ENCODE measurements at regions not wholly inside any gene's neighbourhood (a gene's known extent, or its start where the extent isn't known, plus 50 kb on each side); places are given as distances from the start of the nearest gene placed in this dataset.
"Not testable (repeated sequence)": the region's sequence is repeated elsewhere in the genome, so short reads cannot be mapped to it uniquely, and the experiment has no call there.

- not testable (repeated sequence) for DNase-seq (ENCODE audit: low read depth)
Observed at GRCh38 chr5:174471528-174471927, 252.9 kb upstream of the MSX2 start.

GRCh38 chr5:174472956-174473355, 251.4 kb upstream of the MSX2 start:
- no peak for DNase-seq (ENCODE audit: low read depth)

DNA sequence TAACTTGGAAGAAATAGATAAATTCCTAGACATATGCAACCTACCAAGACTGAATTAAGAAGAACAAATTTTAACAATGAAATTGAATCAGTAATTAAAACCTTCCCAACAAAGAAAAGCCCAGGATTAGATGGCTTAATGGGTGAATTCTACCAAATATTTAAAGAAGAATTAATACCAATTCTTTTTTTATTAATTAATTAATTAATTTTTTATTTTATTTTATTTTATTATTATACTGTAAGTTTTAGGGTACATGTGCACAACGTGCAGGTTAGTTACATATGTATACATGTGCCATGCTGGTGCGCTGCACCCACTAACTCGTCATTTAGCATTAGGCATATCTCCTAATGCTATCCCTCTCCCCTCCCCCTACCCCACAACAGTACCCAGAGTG, 248.4 kb upstream of the MSX2 start:
- not testable (repeated sequence) for DNase-seq (ENCODE audit: low read depth)

- no peak for DNase-seq (ENCODE audit: low read depth)
Observed at GRCh38 chr5:174479325-174479724, 245.1 kb upstream of the MSX2 start.

DNA sequence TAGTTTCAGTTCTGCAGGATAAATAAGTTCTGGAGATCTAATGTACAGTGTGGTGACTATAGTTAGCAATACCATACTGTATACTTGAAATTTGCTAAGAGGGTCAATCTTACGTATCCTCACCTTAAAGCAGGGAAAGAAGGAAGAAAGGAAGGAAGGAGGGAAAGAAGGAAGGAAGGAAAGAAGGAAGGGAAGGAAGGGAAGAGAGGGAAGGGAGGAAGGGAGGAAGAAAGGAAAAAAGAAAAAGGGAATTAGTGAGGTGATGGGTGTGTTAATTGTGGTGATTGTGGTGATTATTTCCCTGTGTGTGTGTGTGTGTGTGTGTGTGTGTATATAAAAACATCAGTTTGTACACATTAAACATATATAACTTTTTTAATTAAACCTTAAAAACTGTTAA, 242.6 kb upstream of the MSX2 start:
- DNase-seq (ENCODE audit: low read depth): no peak

DNA sequence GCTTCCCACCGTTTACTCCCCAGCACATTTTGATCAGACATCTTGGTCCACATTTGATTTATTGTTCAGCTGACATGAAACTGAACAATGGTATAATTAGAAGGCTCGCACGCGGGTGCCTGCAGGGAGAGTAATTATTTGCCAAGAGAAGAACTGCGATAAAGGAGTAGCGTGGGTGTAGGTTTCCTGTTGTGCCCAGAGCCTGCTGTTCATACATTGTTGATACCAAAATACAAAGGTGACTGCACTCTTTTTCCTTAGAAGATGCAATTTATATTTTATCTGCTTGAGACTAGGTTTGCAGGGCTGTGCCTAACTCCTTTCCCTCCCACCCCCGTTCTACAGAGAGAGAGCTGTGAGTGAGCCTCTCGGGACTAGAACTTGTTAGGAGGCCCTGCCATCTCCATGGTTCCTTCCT, 241.8 kb upstream of the MSX2 start:
- DNase-seq (ENCODE audit: low read depth): no peak

DNA sequence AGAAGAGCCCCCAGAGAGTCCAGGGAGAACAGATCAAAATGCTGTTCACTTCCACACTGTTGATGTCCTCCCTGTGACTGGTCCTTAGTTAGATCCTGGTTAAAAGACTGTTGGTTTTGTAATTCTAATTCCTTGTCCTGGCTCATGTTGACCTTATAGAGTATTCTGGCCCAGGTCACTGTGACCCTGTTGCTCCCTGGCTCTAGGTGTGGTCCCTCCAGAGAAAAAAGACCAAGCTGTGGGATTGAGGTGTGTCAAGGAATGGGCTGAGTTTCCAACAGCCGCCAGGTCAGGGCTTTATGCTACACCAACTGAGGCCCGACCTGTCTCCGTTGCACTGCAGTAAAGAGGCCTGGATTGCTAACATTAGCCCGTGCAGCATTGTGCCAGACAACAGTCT, 241.0 kb upstream of the MSX2 start:
- DNase-seq (ENCODE audit: low read depth): no peak

DNA sequence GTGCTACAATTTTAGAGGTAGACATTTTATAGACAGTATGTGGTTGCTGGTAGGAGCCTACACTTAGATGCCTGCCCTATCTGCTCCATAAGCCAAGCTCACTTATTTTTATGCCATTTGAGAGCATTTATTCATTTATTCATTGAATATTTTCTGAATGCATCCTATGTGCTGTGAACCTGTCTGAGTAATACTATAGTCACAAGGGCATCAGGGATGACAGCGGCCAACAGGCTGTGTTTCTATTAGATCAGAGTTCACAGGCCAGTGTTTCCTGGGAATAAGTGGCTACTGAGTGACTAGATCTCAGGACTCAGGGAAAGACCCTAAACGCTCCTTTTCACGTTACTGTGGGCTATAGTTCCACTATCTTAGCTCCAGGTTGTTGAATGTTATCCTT, 235.2 kb upstream of the MSX2 start:
- DNase-seq (ENCODE audit: low read depth): no peak

DNA sequence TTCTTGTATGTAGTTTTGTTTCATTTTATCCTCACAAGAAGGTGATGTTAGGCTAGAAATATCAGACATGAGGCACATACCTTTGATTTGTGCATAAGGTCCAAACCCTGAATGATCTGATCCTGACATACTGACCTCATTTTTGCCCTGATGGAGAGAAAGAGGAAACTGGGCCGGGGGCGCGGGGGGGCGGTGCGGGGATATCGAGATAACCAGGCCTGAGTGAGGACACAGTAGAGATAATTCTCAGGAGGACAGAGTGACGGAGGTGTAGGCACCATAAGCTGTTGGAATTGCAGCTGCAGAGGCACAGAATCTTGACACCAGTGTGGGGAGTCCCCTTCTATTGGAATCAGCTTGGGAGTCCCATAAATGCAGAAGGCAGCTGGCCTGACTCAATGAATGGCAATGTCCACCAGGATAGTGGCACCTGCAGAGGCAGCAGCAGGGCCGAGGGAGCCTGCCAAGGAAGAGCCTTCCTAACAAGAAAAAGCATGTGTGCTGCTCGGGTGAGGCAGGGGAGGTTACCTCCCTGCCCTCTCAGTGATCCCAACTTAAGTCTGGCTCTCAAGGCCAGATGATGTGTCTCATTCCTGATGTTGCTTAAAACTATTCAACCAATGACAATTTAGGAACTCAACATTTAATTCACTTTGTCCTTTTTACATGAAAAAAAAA, 234.3 kb upstream of the MSX2 start:
- no peak for DNase-seq (ENCODE audit: low read depth)

- DNase-seq (ENCODE audit: low read depth): no peak
Observed at GRCh38 chr5:174490728-174491127, 233.7 kb upstream of the MSX2 start.

DNA sequence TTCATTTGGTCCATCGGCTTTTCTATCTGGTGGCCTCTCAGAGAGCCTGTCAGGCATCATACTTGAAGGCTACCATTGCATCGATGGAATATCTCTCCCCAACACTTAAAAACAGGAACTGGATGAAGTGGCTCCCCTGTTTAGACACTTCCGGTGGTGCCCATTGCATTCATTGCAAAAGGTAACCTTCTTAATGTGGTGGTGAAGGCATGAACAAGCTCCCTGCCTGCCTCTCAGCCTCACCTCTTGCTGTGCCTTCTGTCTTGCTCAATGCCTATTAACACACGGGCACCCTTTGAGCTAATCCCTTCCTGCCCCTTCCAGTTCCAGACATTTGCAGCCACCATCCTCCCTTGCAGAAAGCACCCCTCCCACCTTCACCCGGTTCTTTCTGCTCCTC, 233.1 kb upstream of the MSX2 start:
- DNase-seq (ENCODE audit: low read depth): no peak

DNA sequence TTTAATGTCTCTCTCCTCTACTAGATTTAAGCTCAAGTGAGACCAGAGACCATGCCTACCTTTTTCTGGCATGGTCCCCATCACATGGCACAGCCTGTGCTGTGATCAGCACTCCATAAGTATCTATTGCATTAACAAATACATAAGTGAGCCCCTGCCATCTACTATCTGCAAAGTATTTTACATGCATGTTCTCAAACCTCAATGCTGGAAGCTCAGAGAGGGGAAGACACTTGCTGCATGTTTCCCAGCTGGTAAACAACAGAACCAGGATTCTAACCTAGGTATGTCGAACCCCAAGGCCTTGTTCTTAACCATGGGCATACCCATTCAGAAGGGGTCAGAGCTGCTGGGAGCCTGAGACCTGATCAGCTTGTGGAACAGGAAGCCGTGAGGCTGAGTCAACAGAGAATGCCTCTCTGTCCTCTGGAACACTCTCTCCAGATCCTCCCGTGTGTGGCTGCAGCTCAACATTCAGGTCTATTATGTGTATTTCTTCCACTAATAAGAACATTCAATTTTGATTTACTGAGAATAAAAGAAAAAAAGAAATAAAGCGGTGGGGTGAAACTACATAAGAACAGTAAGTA, 232.5 kb upstream of the MSX2 start:
- DNase-seq (ENCODE audit: low read depth): no peak

GRCh38 chr5:174493530-174493929, 230.9 kb upstream of the MSX2 start:
- no peak for DNase-seq (ENCODE audit: low read depth)

DNA sequence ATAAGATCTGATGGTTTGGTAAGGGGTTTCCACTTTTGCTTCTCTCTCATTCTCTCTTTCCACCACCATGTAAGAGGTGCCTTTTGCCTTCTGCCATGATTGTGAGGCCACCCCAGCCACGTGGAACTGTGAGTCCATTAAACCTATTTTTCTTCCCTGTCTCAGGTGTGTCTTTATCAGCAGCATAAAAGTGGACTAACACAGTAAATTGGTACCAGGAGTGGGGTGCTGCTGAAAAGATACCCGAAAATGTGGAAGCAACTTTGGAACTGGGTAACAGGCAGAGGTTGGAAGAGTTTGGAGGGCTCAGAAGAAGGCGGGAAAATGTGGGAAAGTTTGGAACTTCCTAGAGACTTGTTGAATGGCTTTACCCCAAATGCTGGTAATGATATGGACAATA, 226.4 kb upstream of the MSX2 start:
- not testable (repeated sequence) for DNase-seq (ENCODE audit: low read depth)

DNA sequence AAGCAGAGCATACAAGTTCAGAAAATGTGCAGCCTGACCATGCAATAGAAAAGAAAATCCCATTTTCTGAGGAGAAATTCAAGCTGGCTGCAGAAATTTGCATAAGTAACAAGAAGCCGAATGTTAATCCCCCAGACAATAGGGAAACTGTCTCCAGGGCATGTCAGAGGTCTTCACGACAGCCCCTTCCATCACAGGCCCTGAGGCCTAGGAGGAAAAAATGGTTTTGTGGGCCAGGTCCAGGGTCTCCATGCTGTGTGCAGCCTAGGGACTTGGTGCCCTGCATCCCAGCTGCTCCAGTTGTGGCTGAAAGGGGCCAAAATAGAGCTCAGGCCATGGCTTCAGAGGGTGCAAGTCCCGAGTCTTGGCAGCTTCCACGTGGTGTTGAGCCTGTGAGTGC, 225.8 kb upstream of the MSX2 start:
- not testable (repeated sequence) for DNase-seq (ENCODE audit: low read depth)

DNA sequence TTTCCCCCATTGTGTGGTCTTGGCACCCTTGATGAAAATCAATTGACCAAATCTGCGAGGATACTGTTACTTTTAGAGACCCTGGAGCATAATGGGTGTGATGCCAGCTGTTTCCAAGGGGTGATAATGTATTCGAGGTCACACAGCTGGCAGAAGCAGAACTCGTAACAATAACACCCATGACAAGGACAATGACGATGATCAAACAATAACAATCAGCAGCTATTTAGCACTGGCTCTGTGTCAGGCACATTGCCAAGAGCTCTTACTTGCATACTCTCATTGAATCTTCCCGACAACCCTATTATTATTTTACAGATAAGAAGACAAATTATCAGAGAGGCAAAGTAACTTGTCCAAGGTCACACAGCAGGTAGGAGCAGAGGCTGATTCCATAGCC, 223.7 kb upstream of the MSX2 start:
- no peak for DNase-seq (ENCODE audit: low read depth)

DNA sequence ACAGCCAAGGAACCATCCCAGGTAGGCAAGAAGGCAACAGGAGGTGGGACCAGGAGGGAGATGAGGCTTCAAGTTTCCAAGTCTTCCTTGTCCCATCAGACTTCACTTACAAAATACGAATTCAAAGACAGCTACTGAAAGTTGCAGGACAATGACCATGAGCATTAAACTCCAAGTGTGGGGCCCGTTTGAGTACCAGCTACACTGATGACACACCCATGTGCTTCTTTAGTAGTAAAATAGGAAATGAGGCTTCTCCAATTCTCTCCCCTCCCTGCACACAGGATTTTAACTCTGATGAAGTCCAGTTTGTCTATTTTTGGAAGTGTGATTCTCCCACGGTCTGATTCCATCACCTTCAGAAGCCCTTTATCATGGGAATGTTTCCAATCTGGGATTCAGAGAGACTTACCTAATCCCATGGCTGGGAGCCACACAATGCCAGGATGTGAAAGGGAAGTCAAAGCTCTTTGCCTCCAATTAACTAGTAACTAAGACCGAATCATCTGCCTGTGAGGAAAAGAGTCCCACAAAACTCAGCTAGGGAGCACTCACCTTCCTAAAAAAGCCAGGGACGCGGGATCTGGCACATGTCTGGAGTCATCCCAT, 222.8 kb upstream of the MSX2 start:
- DNase-seq (ENCODE audit: low read depth): no peak

GRCh38 chr5:174503086-174503460, 221.3 kb upstream of the MSX2 start:
- DNase-seq (ENCODE audit: low read depth): no peak

DNA sequence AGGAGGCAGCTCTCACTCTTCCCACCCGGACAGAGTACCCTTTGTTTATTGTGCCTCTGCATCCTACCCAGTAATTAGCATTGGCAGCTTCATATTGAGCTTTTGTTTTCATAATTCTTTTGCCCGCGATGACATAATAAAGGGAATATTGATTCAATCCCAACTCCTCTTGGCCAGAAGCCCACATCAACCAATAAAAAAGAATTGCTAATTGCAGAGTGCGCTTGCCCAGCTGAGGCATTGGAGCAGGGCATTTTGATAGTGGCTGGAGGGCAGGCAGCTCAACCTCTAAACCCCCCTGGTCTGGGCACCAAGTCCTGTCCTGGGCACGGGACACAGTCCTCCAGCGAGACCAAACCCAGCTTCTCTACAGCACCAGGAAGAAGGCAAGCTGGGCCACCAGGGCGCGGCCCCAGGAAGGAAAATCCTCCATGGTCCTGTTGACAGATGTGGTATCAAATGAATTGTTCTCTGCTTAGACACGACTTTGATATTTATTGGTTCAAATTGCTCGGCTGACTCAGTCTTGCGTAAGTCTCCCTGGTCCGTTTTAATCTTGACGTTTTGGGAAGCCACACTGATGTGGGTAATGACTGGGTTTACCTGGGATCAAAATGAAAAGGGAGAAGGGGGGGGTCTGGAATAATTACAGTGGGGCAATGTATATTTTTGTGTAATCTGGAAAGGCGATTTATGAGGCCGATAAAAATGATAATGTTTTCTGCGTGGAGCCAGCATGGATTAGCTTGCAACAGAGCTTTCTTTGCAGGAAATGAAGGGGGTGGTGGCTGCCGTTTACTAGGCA, 220.7 kb upstream of the MSX2 start:
- DNase-seq (ENCODE audit: low read depth): no peak

DNA sequence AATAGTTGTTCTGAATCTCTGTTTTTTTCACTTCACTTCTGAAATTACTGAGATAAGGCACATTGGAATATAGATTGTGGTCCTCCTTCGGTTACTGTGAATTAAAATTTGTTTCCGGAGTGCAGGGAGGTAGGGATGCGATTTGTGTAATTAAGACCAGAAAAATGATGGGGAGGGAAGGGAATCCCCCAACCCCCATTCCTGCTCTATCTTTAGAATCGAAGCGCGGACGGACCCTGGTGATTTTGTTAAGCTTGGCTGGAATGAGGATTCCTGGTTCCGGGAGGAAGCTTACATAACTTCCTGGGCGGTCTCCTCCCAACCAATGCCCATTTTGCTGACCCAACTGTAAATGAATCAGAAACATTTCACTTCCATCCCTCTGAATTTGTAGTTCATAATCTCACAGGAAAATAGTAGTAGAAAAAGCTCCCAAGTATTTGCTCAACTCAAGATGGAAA, 220.1 kb upstream of the MSX2 start:
- no peak for DNase-seq (ENCODE audit: low read depth)

DNA sequence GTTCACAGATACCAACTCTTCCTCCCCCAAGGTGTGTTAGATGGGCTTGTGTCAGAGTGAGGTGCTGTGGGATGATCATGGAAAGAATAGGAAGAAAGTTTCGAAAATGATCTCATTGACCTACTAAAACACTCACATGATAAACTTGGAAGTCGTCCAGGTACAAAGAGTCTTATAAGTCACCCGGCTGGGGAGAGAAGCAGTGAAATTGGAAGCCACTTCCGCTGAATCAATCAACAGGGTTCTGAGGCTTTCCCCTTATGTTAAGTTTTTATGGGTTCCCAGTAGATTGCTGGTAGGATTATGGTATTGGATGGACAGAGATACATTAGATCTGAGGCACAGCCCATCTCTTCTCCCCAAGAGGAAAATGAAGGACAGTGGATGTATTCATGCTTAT, 218.8 kb upstream of the MSX2 start:
- DNase-seq (ENCODE audit: low read depth): peak; percentile 2

All from myocyte (in vitro differentiated cells).